ENCODE measurements at regions not wholly inside any gene's neighbourhood (a gene's known extent, or its start where the extent isn't known, plus 50 kb on each side); places are given as distances from the start of the nearest gene placed in this dataset.

DNA sequence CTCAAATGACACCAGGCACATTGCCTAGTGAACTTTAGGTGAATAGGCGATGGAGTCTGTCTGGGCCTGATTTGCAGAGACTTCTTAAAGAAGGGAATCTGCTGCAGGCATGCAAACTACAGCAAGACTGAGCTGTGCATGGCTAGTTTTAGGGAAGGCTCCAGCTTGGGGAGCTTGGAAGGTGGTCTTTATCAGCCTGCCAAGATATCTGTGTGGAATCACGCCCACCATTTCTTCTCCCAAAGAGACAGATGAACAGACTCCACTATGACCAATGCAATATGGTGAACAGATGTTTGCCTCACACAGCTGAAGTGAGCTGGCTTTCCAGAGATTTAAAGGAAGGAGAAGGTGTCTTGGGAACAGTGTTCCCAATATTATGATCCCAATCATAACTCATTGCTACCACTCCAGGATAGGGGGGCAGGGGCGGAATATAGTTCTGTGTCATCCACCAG, 129.0 kb upstream of the HMHB1 start:
- DNase-seq (ENCODE audit: low read depth) = no peak
- TF ChIP-seq CTCF (IDR thresholded peaks at IDR 0.05; ENCODE audit: insufficient read depth, low read depth, low read length) = no peak
- H3K4me3 ChIP-seq (ENCODE audit: low read depth, low read length) = no peak overlapping the region

- no peak for TF ChIP-seq CTCF (IDR thresholded peaks at IDR 0.05; ENCODE audit: insufficient read depth, low read depth, low read length)
- peak; percentile 29 for DNase-seq (ENCODE audit: low read depth)
Measured at GRCh38 chr5:143682246-143682905, 129.6 kb upstream of the HMHB1 start.

DNA sequence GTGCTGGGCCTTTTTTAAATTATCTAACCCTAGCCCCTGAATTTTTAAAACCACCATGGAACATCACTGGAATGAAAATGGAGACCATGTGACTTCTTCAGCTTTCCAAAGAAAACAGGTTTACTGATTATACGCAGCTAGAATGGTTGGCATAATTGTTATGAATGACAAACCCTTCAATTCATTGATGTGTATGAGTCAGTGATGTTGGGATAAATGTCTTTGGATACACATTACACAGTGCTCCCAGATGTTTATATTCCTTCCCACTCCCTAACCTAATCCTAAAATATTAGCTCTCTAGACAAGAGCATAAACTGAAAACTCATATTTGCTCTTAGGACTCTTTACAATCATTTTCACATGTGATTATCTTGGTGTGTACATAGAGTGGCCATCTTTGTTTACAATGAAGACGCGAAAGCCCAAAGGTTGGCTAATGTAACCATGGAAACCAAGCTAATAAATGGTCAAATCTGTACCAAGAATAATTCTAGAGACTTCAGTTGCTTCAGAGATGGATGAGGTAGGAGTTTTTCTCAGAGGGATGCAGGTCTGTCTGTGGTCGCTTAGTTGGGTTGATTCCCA, 131.2 kb upstream of the HMHB1 start:
- no peak for TF ChIP-seq CTCF (IDR thresholded peaks at IDR 0.05; ENCODE audit: insufficient read depth, low read depth, low read length)
- no peak overlapping the region for H3K4me3 ChIP-seq (ENCODE audit: low read depth, low read length)
- DNase-seq (ENCODE audit: low read depth) = peak; percentile 30

More at GRCh38 chr5:143682246-143682905, 129.6 kb upstream of the HMHB1 start:
- H3K4me3 ChIP-seq (ENCODE audit: low read depth, low read length) = no peak overlapping the region

- no peak for TF ChIP-seq CTCF (IDR thresholded peaks at IDR 0.05; ENCODE audit: insufficient read depth, low read depth, low read length)
- H3K4me3 ChIP-seq (ENCODE audit: low read depth, low read length) = no peak overlapping the region
- peak; percentile 28 for DNase-seq (ENCODE audit: low read depth)
Measured at GRCh38 chr5:143679777-143680176, 132.2 kb upstream of the HMHB1 start.

DNA sequence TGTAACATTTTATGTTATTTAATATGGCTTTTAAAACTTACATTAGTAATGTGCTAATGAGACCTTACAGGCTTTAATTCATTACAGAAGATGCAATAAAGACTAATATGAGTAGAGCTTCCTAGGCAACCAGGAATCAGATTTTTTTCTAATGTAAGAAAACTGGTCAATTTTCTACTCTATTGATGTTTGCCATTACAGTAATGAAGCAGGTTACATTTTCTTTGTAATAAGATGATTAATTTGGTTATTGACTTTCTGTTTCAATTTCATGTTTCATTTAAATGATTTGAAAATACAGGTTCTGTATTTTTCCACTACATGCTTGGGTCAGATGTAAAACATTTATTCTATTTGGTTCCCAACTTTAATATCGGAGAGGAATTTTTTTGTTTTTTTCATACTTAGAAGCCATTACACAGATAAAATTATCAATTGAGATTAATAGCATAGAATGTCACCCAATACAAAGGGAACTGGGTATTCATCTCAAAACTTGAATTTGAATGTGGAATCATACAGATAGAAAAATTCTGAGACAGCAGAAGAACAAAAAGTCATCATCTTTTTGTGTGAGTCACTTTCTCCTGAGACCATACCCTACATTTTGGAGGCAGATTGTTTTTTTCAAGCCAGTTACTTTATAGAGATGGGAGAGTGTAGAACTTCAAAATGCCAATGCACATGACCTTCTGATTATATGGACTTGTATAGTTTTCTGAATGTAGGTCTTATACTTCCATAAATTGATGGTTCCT, 133.6 kb upstream of the HMHB1 start:
- no peak for TF ChIP-seq CTCF (IDR thresholded peaks at IDR 0.05; ENCODE audit: insufficient read depth, low read depth, low read length)
- H3K4me3 ChIP-seq (ENCODE audit: low read depth, low read length) = no peak overlapping the region

DNA sequence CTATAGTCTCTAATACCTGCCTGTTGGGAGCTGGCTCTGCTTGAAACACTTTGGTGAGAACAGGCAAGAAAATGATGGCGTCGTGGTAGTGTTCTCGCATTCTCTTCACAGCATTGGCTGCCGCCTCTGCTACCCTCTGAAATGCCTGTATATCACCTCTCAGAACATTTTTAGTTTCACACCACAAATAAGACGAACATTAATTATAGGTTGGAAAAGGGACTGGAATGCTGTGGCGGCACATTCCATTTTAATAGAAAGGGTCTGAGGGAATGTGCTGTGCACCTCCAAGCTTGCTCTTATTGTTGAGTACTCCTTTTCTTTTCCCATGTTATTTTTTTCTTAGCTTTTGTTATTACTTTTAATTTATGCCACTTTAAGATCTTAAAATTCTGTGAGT, 134.6 kb upstream of the HMHB1 start:
- no peak overlapping the region for H3K4me3 ChIP-seq (ENCODE audit: low read depth, low read length)
- DNase-seq (ENCODE audit: low read depth) = no peak
- TF ChIP-seq CTCF (IDR thresholded peaks at IDR 0.05; ENCODE audit: insufficient read depth, low read depth, low read length) = no peak

More for the DNA sequence above, 133.6 kb upstream of the HMHB1 start:
- no peak for DNase-seq (ENCODE audit: low read depth)

Data from fibroblast of villous mesenchyme (primary cell).